Astrocyte (in vitro differentiated cells and primary cell): ENCODE measurements at regions not wholly inside any gene's neighbourhood (a gene's known extent, or its start where the extent isn't known, plus 50 kb on each side); places are given as distances from the start of the nearest gene placed in this dataset.

Source experiments
- DNase-seq: peaks from one replicate; pipeline ENCODE4 v3.0.0-alpha.2; 2010; ENCODE audit warnings: low read depth
- FAIRE-seq: peaks from 2 replicates; lab custom pipeline; 2011; peaks lifted over from hg19 to GRCh38; lab: Jason Lieb, UNC
- H2AFZ ChIP-seq: 2 replicates; pipeline ENCODE4 v1.6.0; 2012; ENCODE audit warnings: low read depth, low read length, inconsistent platforms
- H3K27ac ChIP-seq: 2 replicates; pipeline ENCODE4 v1.5.1; 2011; ENCODE audit warnings: low read depth, low read length, inconsistent platforms
- H3K27me3 ChIP-seq: 2 replicates; pipeline ENCODE4 v1.6.0; 2011; ENCODE audit warnings: low read length, inconsistent platforms; ENCODE audit not compliant: insufficient read depth
- H3K36me3 ChIP-seq: 2 replicates; pipeline ENCODE4 v1.5.1; 2011; ENCODE audit warnings: low read length, inconsistent platforms; ENCODE audit not compliant: insufficient read depth
- H3K4me1 ChIP-seq: 2 replicates; pipeline ENCODE4 v1.5.1; 2011; ENCODE audit warnings: low read length, inconsistent platforms; ENCODE audit not compliant: insufficient read depth
- H3K4me2 ChIP-seq: 2 replicates; pipeline ENCODE4 v1.6.0; 2012; ENCODE audit warnings: low read length, inconsistent platforms
- H3K4me3 ChIP-seq: 2 replicates; pipeline ENCODE4 v1.5.1; 2011; ENCODE audit warnings: low read depth, mild to moderate bottlenecking, low read length, inconsistent platforms; ENCODE audit not compliant: insufficient read depth
- H3K79me2 ChIP-seq: 2 replicates; pipeline ENCODE4 v1.6.0; 2012; ENCODE audit warnings: mild to moderate bottlenecking, low read length, inconsistent platforms; ENCODE audit not compliant: insufficient read depth
- H3K9ac ChIP-seq: 2 replicates; pipeline ENCODE4 v1.6.0; 2012; ENCODE audit warnings: mild to moderate bottlenecking, low read length, inconsistent platforms
- H3K9me3 ChIP-seq: 2 replicates; pipeline ENCODE4 v1.5.1; 2012; ENCODE audit warnings: low read depth, mild to moderate bottlenecking, low read length, inconsistent platforms; ENCODE audit not compliant: insufficient read depth
- H4K20me1 ChIP-seq: 2 replicates; pipeline ENCODE4 v1.6.0; 2012; ENCODE audit warnings: low read length, inconsistent platforms; ENCODE audit not compliant: insufficient read depth
- H3K27ac Mint-ChIP-seq: one replicate; pipeline ENCODE4 v1.8.0; 2021; ENCODE audit warnings: mild to moderate bottlenecking, mixed read lengths; ENCODE audit not compliant: unreplicated experiment
- H3K27me3 Mint-ChIP-seq: one replicate; pipeline ENCODE4 v1.8.0; 2021; ENCODE audit warnings: low read depth, mixed read lengths; ENCODE audit not compliant: unreplicated experiment
- H3K36me3 Mint-ChIP-seq: one replicate; pipeline ENCODE4 v1.8.0; 2021; ENCODE audit warnings: low read depth, mixed read lengths; ENCODE audit not compliant: unreplicated experiment
- H3K4me1 Mint-ChIP-seq: one replicate; pipeline ENCODE4 v1.8.0; 2021; ENCODE audit warnings: low read depth, mixed read lengths; ENCODE audit not compliant: unreplicated experiment
- H3K4me3 Mint-ChIP-seq: one replicate; pipeline ENCODE4 v1.8.0; 2021; ENCODE audit warnings: mild to moderate bottlenecking, moderate library complexity, mixed read lengths; ENCODE audit not compliant: unreplicated experiment
- H3K9me3 Mint-ChIP-seq: one replicate; pipeline ENCODE4 v1.8.0; 2021; ENCODE audit warnings: mild to moderate bottlenecking, mixed read lengths; ENCODE audit not compliant: unreplicated experiment
- CTCF ChIP-seq: IDR thresholded peaks from 2 replicates; pipeline ENCODE4 v1.5.1; 2011; ENCODE audit warnings: low read depth, mild to moderate bottlenecking, inconsistent platforms, low read length, moderate library complexity; ENCODE audit not compliant: insufficient read depth
- EZH2 ChIP-seq: IDR thresholded peaks from 2 replicates; pipeline ENCODE4 v1.6.1; 2012; ENCODE audit warnings: mild to moderate bottlenecking, low read length, inconsistent platforms; ENCODE audit not compliant: insufficient read depth

GRCh38 chr10:123607386-123607785, 58.8 kb upstream of the GPR26 start:
- H3K27ac Mint-ChIP-seq = no peak overlapping the region
- no peak for FAIRE-seq
- H3K4me2 ChIP-seq = no peak overlapping the region
- no peaks in the 10 kb centered on the region for H3K36me3 ChIP-seq
- no peaks in the 10 kb centered on the region for H4K20me1 ChIP-seq
- H3K27me3 ChIP-seq = no peaks in the 10 kb centered on the region
- no peak overlapping the region for H3K4me3 Mint-ChIP-seq
- peaks cover 8% of the 10 kb centered on the region for H3K9me3 ChIP-seq
- H3K36me3 Mint-ChIP-seq = no peaks in the 10 kb centered on the region
- peaks cover 23% of the 10 kb centered on the region for H3K27me3 Mint-ChIP-seq
- no peaks in the 10 kb centered on the region for H3K4me1 Mint-ChIP-seq
- DNase-seq = no peak
- no peak for TF ChIP-seq EZH2
- no peak for TF ChIP-seq CTCF
- no peaks in the 10 kb centered on the region for H3K4me1 ChIP-seq
- no peak overlapping the region for H3K4me3 ChIP-seq
- H2AFZ ChIP-seq = no peak overlapping the region
- no peak overlapping the region for H3K27ac ChIP-seq
- H3K9ac ChIP-seq = no peak overlapping the region
- no peaks in the 10 kb centered on the region for H3K9me3 Mint-ChIP-seq
- H3K79me2 ChIP-seq = no peaks in the 10 kb centered on the region

- H3K9me3 Mint-ChIP-seq = no peaks in the 10 kb centered on the region
- H3K27ac Mint-ChIP-seq = no peak overlapping the region
- H3K9ac ChIP-seq = no peak overlapping the region
- no peak overlapping the region for H3K4me3 Mint-ChIP-seq
- peaks cover 23% of the 10 kb centered on the region for H3K27me3 Mint-ChIP-seq
- H3K36me3 ChIP-seq = no peaks in the 10 kb centered on the region
- peaks cover 8% of the 10 kb centered on the region for H3K9me3 ChIP-seq
- no peaks in the 10 kb centered on the region for H3K36me3 Mint-ChIP-seq
- H3K4me1 ChIP-seq = no peaks in the 10 kb centered on the region
- no peak overlapping the region for H3K4me3 ChIP-seq
- no peaks in the 10 kb centered on the region for H4K20me1 ChIP-seq
- H3K27ac ChIP-seq = no peak overlapping the region
- no peaks in the 10 kb centered on the region for H3K4me1 Mint-ChIP-seq
- TF ChIP-seq EZH2 (no peak), CTCF (no peak)
- FAIRE-seq (no peak), DNase-seq (no peak)
- no peaks in the 10 kb centered on the region for H3K27me3 ChIP-seq
- no peak overlapping the region for H2AFZ ChIP-seq
- no peak overlapping the region for H3K4me2 ChIP-seq
- no peaks in the 10 kb centered on the region for H3K79me2 ChIP-seq
Observed at GRCh38 chr10:123608047-123608446, 58.1 kb upstream of the GPR26 start.

GRCh38 chr10:123611243-123611642, 54.9 kb upstream of the GPR26 start:
- DNase-seq (no peak), FAIRE-seq (no peak)
- Histone ChIP-seq H3K4me2 (no peak overlapping the region), H2AFZ (no peak overlapping the region), H3K79me2 (no peaks in the 10 kb centered on the region), H3K9ac (no peak overlapping the region), H3K4me3 (no peak overlapping the region), H3K27me3 (no peaks in the 10 kb centered on the region), H3K36me3 (no peaks in the 10 kb centered on the region), H3K9me3 (peaks cover 6% of the 10 kb centered on the region), H3K4me1 (no peaks in the 10 kb centered on the region), H3K27ac (no peak overlapping the region), H4K20me1 (no peaks in the 10 kb centered on the region)
- H3K9me3 Mint-ChIP-seq = peaks cover 4% of the 10 kb centered on the region
- no peaks in the 10 kb centered on the region for H3K4me1 Mint-ChIP-seq
- no peak overlapping the region for H3K27ac Mint-ChIP-seq
- TF ChIP-seq EZH2 = no peak
- no peaks in the 10 kb centered on the region for H3K36me3 Mint-ChIP-seq
- H3K4me3 Mint-ChIP-seq = no peak overlapping the region
- peaks cover 20% of the 10 kb centered on the region for H3K27me3 Mint-ChIP-seq
